H1 (cell line): ENCODE measurements at regions not wholly inside any gene's neighbourhood (a gene's known extent, or its start where the extent isn't known, plus 50 kb on each side); places are given as distances from the start of the nearest gene placed in this dataset.

Experiments used
- CTCF ChIA-PET: fragments of 300-600 bp; sonication (Branson Sonifier 250); formaldehyde crosslinking; loops from one replicate; lab custom pipeline; 2021; ENCODE audit not compliant: partially characterized antibody; lab: Charles Lee
- POLR2A ChIA-PET: fragments of 300-600 bp; sonication (Branson Sonifier 250); formaldehyde crosslinking; loops from one replicate; lab custom pipeline; 2021; ENCODE audit warnings: inconsistent platforms; ENCODE audit not compliant: partially characterized antibody; lab: Charles Lee
- DNase-seq, 2 experiments: peaks; one replicate each; pipeline versions ENCODE4 v3.0.0 to v3.0.0-alpha.2; 2010 to 2022; ENCODE audit warnings: low spot score in 2 of 2, low read depth in 1 of 2, mixed read lengths in 1 of 2
- FAIRE-seq: peaks from 2 replicates; lab custom pipeline; 2011; peaks lifted over from hg19 to GRCh38; lab: Jason Lieb, UNC
- H2AFZ ChIP-seq: 2 replicates; pipeline ENCODE4 v1.8.1; 2012; ENCODE audit warnings: low read length, inconsistent platforms
- H2AK5ac ChIP-seq: 2 replicates; pipeline ENCODE4 v1.6.1; 2013; ENCODE audit warnings: low read depth, low read length
- H2BK120ac ChIP-seq: replicated peaks from 2 replicates; pipeline ENCODE3; 2013; ENCODE audit warnings: low read depth, low read length, inconsistent platforms
- H2BK12ac ChIP-seq: 2 replicates; pipeline ENCODE4 v1.6.1; 2013; ENCODE audit warnings: low read depth, low read length
- H2BK15ac ChIP-seq: 2 replicates; pipeline ENCODE4 v1.6.1; 2013; ENCODE audit warnings: low read length
- H2BK20ac ChIP-seq: 2 replicates; pipeline ENCODE4 v1.6.1; 2013; ENCODE audit warnings: low read length
- H2BK5ac ChIP-seq: 2 replicates; pipeline ENCODE4 v1.6.1; 2013; ENCODE audit warnings: low read depth, low read length
- H3K14ac ChIP-seq: 2 replicates; pipeline ENCODE4 v1.6.1; 2013; ENCODE audit warnings: inconsistent platforms; ENCODE audit not compliant: insufficient read length
- H3K18ac ChIP-seq: 2 replicates; pipeline ENCODE4 v1.6.1; 2013; ENCODE audit warnings: low read length; ENCODE audit errors: extremely low read depth
- H3K23ac ChIP-seq: 2 replicates; pipeline ENCODE4 v1.6.1; 2013; ENCODE audit warnings: inconsistent platforms; ENCODE audit not compliant: insufficient read length
- H3K23me2 ChIP-seq: 2 replicates; pipeline ENCODE4 v1.6.1; 2013; ENCODE audit warnings: low read depth, low read length
- H3K27ac ChIP-seq: 2 replicates; pipeline ENCODE4 v1.6.1; 2011; ENCODE audit warnings: low read depth, low read length, inconsistent platforms
- H3K27me3 ChIP-seq, 4 experiments: replicated peaks in 1 of 4; 1 replicate in 1 of 4; 2 replicates in 3 of 4; pipeline versions ENCODE4 v1.6.1 to v1.8.1; 2011 to 2013; ENCODE audit warnings: low read length in 3 of 4, mild to moderate bottlenecking in 3 of 4, inconsistent platforms in 2 of 4, mixed read lengths in 2 of 4, moderate library complexity in 1 of 4; ENCODE audit not compliant: control insufficient read depth in 3 of 4, insufficient read depth in 3 of 4; ENCODE audit errors: extremely low read depth in 1 of 4
- H3K36me3 ChIP-seq, 4 experiments: 2 replicates each; pipeline versions ENCODE4 v1.6.1 to v1.8.1; 2011 to 2013; ENCODE audit warnings: mild to moderate bottlenecking in 4 of 4, low read length in 3 of 4, moderate library complexity in 2 of 4, control low read depth in 1 of 4, inconsistent platforms in 1 of 4; ENCODE audit not compliant: insufficient read depth in 4 of 4, control insufficient read depth in 2 of 4
- H3K4ac ChIP-seq: replicated peaks from 2 replicates; pipeline ENCODE3; 2013; ENCODE audit warnings: low read length, low read depth, mixed read lengths, inconsistent platforms; ENCODE audit not compliant: insufficient read length
- H3K4me1 ChIP-seq, 4 experiments: replicated peaks in 1 of 4; 1 replicate in 1 of 4; 2 replicates in 3 of 4; pipeline versions ENCODE4 v1.6.1 to v1.8.1; 2011 to 2013; ENCODE audit warnings: low read length in 3 of 4, inconsistent platforms in 2 of 4, mixed read lengths in 1 of 4; ENCODE audit not compliant: insufficient read depth in 4 of 4, control insufficient read depth in 3 of 4
- H3K4me2 ChIP-seq, 2 experiments: 2 replicates each; pipeline versions ENCODE4 v1.6.1 to v1.8.1; 2011 to 2013; ENCODE audit warnings: low read depth in 2 of 2, low read length in 2 of 2, control low read depth in 1 of 2, inconsistent platforms in 1 of 2, mild to moderate bottlenecking in 1 of 2; ENCODE audit not compliant: insufficient read depth in 1 of 2
- H3K4me3 ChIP-seq, 4 experiments: fragments of 200-600, 300-600 bp in 1 of 4; sonication (generic), shearing (Covaris generic), sonication (Bioruptor Twin) in 1 of 4; 2 replicates each; pipeline versions ENCODE4 v1.5.1 to v1.8.1; 2011 to 2016; ENCODE audit warnings: low read length in 4 of 4, low read depth in 3 of 4, control low read depth in 2 of 4, inconsistent platforms in 2 of 4, mild to moderate bottlenecking in 2 of 4, mixed read lengths in 1 of 4, moderate library complexity in 1 of 4; ENCODE audit not compliant: insufficient read depth in 2 of 4; ENCODE audit errors: extremely low read depth in 1 of 4
- H3K56ac ChIP-seq: replicated peaks from 2 replicates; pipeline ENCODE3; 2013; ENCODE audit warnings: low read depth, mild to moderate bottlenecking, mixed read lengths, low read length, inconsistent platforms; ENCODE audit not compliant: insufficient read length
- H3K79me1 ChIP-seq: 2 replicates; pipeline ENCODE4 v1.6.1; 2013; ENCODE audit warnings: low read depth, low read length, control low read depth
- H3K79me2 ChIP-seq, 2 experiments: 2 replicates each; pipeline versions ENCODE4 v1.6.1 to v1.8.1; 2012 to 2013; ENCODE audit warnings: low read length in 2 of 2, mild to moderate bottlenecking in 2 of 2, inconsistent platforms in 1 of 2; ENCODE audit not compliant: insufficient read depth in 2 of 2, control insufficient read depth in 1 of 2
- H3K9ac ChIP-seq, 4 experiments: replicated peaks in 1 of 4; 1 replicate in 1 of 4; 2 replicates in 3 of 4; pipeline versions ENCODE4 v1.6.1 to v1.8.1; 2011 to 2013; ENCODE audit warnings: low read depth in 3 of 4, low read length in 3 of 4, control low read depth in 2 of 4, mild to moderate bottlenecking in 2 of 4, moderate library complexity in 2 of 4, inconsistent platforms in 1 of 4; ENCODE audit errors: extremely low read depth in 1 of 4
- H3K9me3 ChIP-seq, 2 experiments: 2 replicates each; pipeline versions ENCODE4 v1.6.1 to v1.8.1; 2012 to 2013; ENCODE audit warnings: mild to moderate bottlenecking in 2 of 2, moderate library complexity in 2 of 2, control low read depth in 1 of 2, inconsistent platforms in 1 of 2, low read depth in 1 of 2, low read length in 1 of 2, mixed read lengths in 1 of 2; ENCODE audit not compliant: insufficient read depth in 2 of 2
- H4K20me1 ChIP-seq, 2 experiments: replicated peaks in 1 of 2; 2 replicates each; pipeline versions ENCODE3 to v1.8.1; 2011 to 2013; ENCODE audit warnings: inconsistent platforms in 2 of 2, low read length in 2 of 2, mild to moderate bottlenecking in 1 of 2; ENCODE audit not compliant: insufficient read depth in 2 of 2, control insufficient read depth in 1 of 2
- H4K5ac ChIP-seq: 2 replicates; pipeline ENCODE4 v1.6.1; 2013; ENCODE audit warnings: low read length, low read depth, mixed read lengths, inconsistent platforms; ENCODE audit not compliant: insufficient read length
- H4K8ac ChIP-seq: 2 replicates; pipeline ENCODE4 v1.8.0; 2013; ENCODE audit warnings: mild to moderate bottlenecking, moderate library complexity, low read length, inconsistent platforms; ENCODE audit not compliant: insufficient read depth; ENCODE audit errors: extremely low read depth
- H4K91ac ChIP-seq: replicated peaks from 2 replicates; pipeline ENCODE3; 2013; ENCODE audit warnings: low read length, mixed read lengths, inconsistent platforms; ENCODE audit not compliant: insufficient read length
- ASH2L ChIP-seq: fragments of 200-600, 300-600 bp; sonication (generic); IDR thresholded peaks from one replicate; pipeline ENCODE4 v1.7.1; 2017; ENCODE audit warnings: low read length
- CEBPB ChIP-seq: IDR thresholded peaks from 2 replicates; pipeline ENCODE4 v1.6.1; 2012; ENCODE audit warnings: low read depth, low read length
- CREB1 ChIP-seq: IDR thresholded peaks from 2 replicates; pipeline ENCODE4 v1.6.1; 2012; ENCODE audit warnings: inconsistent platforms
- EP300 ChIP-seq, 2 experiments: IDR thresholded peaks; 1 replicate in 1 of 2; 2 replicates in 1 of 2; pipeline ENCODE4 v1.6.1; 2011 to 2012; ENCODE audit warnings: low read depth in 2 of 2, low read length in 2 of 2, mild to moderate bottlenecking in 2 of 2, borderline replicate concordance in 1 of 2, inconsistent platforms in 1 of 2, moderate library complexity in 1 of 2
- GABPA ChIP-seq: IDR thresholded peaks from 2 replicates; pipeline ENCODE4 v1.6.1; 2011; ENCODE audit warnings: mild to moderate bottlenecking, low read length, moderate library complexity, borderline replicate concordance; ENCODE audit not compliant: insufficient read depth
- JUN ChIP-seq: IDR thresholded peaks from 2 replicates; pipeline ENCODE4 v1.6.1; 2011; ENCODE audit warnings: low read depth, mild to moderate bottlenecking, improper control_type of control experiment, low read length
- KDM4A ChIP-seq: IDR thresholded peaks from one replicate; pipeline ENCODE4 v1.7.1; 2012; ENCODE audit warnings: low read depth, mild to moderate bottlenecking, moderate library complexity, low read length, inconsistent platforms; ENCODE audit not compliant: severe bottlenecking
- KDM5A ChIP-seq: fragments of 200-600 bp; IDR thresholded peaks from 2 replicates; pipeline ENCODE4 v1.7.1; 2012; ENCODE audit warnings: mild to moderate bottlenecking, low read length, inconsistent platforms, mixed read lengths
- POLR2A ChIP-seq, 2 experiments: IDR thresholded peaks; 1 replicate in 1 of 2; 2 replicates in 1 of 2; pipeline ENCODE4 v1.6.1; 2011; ENCODE audit warnings: low read depth in 2 of 2, low read length in 2 of 2, mild to moderate bottlenecking in 2 of 2; ENCODE audit errors: control extremely low read depth in 1 of 2
- RBBP5 ChIP-seq: IDR thresholded peaks from 2 replicates; pipeline ENCODE4 v1.7.1; 2012; ENCODE audit warnings: low read depth, mild to moderate bottlenecking, inconsistent platforms, low read length, moderate library complexity, borderline replicate concordance
- RXRA ChIP-seq: IDR thresholded peaks from 2 replicates; pipeline ENCODE4 v1.6.1; 2011; ENCODE audit warnings: low read depth, mild to moderate bottlenecking, low read length, moderate library complexity; ENCODE audit not compliant: insufficient read depth
- SP4 ChIP-seq: IDR thresholded peaks from 2 replicates; pipeline ENCODE4 v1.6.1; 2012; ENCODE audit warnings: low read length, inconsistent platforms
- SRF ChIP-seq: IDR thresholded peaks from 2 replicates; pipeline ENCODE4 v1.6.1; 2011; ENCODE audit warnings: mild to moderate bottlenecking, low read depth, low read length, moderate library complexity
- ZNF274 ChIP-seq: IDR thresholded peaks from 2 replicates; pipeline ENCODE4 v1.7.0; 2012; ENCODE audit warnings: low read length, borderline replicate concordance; ENCODE audit errors: extremely low read depth
- WGBS, 2 experiments: shearing (Covaris generic) in 1 of 2; methylation state at CpG; one replicate each; pipeline versions ENCODE4 v1.1.6 to v1.1.7; 2013 to 2015; ENCODE audit warnings: low lambda C conversion rate in 2 of 2, mixed read lengths in 2 of 2, inconsistent platforms in 1 of 2, low coverage in 1 of 2, missing lambda C conversion rate in 1 of 2; ENCODE audit not compliant: insufficient replicate concordance in 2 of 2, insufficient coverage in 1 of 2, insufficient read length in 1 of 2; ENCODE audit errors: extremely low coverage in 1 of 2, missing lambda C conversion rate in 1 of 2; 5-methylcytosine and 5-hydroxymethylcytosine counted together
- TF ChIP-seq, protein P1 (sequence below): IDR thresholded peaks from 2 replicates; pipeline ENCODE4 v1.6.1; 2011; ENCODE audit warnings: low read length, improper control_type of control experiment

DNA sequence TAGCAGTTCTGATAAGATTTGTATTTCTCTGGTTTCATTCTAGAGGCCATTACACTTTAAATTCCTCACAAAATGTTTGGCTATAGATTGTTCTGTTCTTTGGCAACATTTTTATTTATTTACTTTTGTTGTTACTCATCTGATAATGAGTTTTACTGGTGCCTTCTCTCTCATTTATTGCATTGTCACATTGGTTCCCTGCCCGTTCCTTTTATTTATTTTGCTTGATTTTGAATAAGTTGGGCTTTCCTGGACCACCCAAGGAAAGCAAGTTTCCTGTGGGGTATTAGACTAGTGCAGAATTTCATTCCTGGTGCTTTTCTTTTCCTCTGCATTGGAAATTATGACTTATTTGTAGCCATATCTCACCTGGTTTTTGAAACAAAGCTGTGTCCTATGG is 232.0 kb downstream of the SOCS6 start:
- Histone ChIP-seq H4K5ac (no peak overlapping the region), H3K4ac (no peak overlapping the region), H2BK5ac (no peak overlapping the region), H3K4me1 (no peaks in the 10 kb centered on the region), H3K27me3 (no peaks in the 10 kb centered on the region), H3K9me3 (peaks cover 32 to 56% of the 10 kb centered on the region in 2 experiments), H4K91ac (no peak overlapping the region), H3K79me2 (no peaks in the 10 kb centered on the region), H3K23me2 (no peaks in the 10 kb centered on the region), H2BK20ac (no peak overlapping the region), H3K56ac (no peak overlapping the region), H4K20me1 (no peaks in the 10 kb centered on the region), H3K27ac (no peak overlapping the region), H3K4me2 (no peak overlapping the region), H2BK15ac (no peak overlapping the region), H3K9ac (no peak overlapping the region), H2BK120ac (no peak overlapping the region), H2AK5ac (no peak overlapping the region), H4K8ac (no peak overlapping the region), H3K36me3 (peaks cover 0 to 2% (median 0%) of the 10 kb centered on the region in 4 experiments; a peak in 1 of 8 replicates), H3K18ac (no peak overlapping the region), H2BK12ac (no peak overlapping the region), H3K23ac (no peak overlapping the region), H3K14ac (no peak overlapping the region), H3K79me1 (no peaks in the 10 kb centered on the region), H3K4me3 (no peak overlapping the region), H2AFZ (no peak overlapping the region)
- 69% methylated on average over 1 of the region's 1 CpG; no CpG with 5 or more reads in 1 of the 2 experiments for WGBS, 2 experiments
- POLR2A ChIA-PET, result no interaction called here
- no peak for DNase-seq
- FAIRE-seq, result no peak
- CTCF ChIA-PET, result no interaction called here
- TF ChIP-seq EP300 (IDR thresholded peaks at IDR 0.05; ENCODE audit: borderline replicate concordance in 1 of 2, low read depth in 2 of 2, low read length in 2 of 2) (no peak), RBBP5 (no peak), SP4 (no peak), ZNF274 (no peak), ASH2L (no peak), RXRA (no peak), JUN (no peak), CEBPB (no peak), CREB1 (no peak), KDM4A (no peak), SRF (no peak), POLR2A (IDR thresholded peaks at IDR 0.05; ENCODE audit: control extremely low read depth in 1 of 2, low read depth in 2 of 2, low read length in 2 of 2) (no peak), GABPA (no peak), KDM5A (no peak)
- TF ChIP-seq, protein P1, sequence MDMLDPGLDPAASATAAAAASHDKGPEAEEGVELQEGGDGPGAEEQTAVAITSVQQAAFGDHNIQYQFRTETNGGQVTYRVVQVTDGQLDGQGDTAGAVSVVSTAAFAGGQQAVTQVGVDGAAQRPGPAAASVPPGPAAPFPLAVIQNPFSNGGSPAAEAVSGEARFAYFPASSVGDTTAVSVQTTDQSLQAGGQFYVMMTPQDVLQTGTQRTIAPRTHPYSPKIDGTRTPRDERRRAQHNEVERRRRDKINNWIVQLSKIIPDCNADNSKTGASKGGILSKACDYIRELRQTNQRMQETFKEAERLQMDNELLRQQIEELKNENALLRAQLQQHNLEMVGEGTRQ, result no peak
